NB4 (cell line): ENCODE measurements at regions not wholly inside any gene's neighbourhood (a gene's known extent, or its start where the extent isn't known, plus 50 kb on each side); places are given as distances from the start of the nearest gene placed in this dataset.

Experiments
- DNase-seq: peaks from one replicate; pipeline ENCODE4 v3.0.0; 2010; ENCODE audit warnings: low read depth
- H3K4me3 ChIP-seq: one replicate; pipeline ENCODE4 v1.5.1; 2011; ENCODE audit warnings: mild to moderate bottlenecking, low read depth, low read length, moderate library complexity
- CTCF ChIP-seq: IDR thresholded peaks from one replicate; pipeline ENCODE4 v1.5.1; 2012; ENCODE audit warnings: low read depth, low read length
- MAX ChIP-seq: IDR thresholded peaks from 2 replicates; pipeline ENCODE4 v1.6.1; 2011; ENCODE audit warnings: low read depth, low read length
- MYC ChIP-seq: IDR thresholded peaks from 2 replicates; pipeline ENCODE4 v1.6.1; 2011; ENCODE audit warnings: low read depth, low read length
- POLR2A ChIP-seq: IDR thresholded peaks from 2 replicates; pipeline ENCODE4 v1.6.1; 2011; ENCODE audit warnings: mild to moderate bottlenecking; ENCODE audit not compliant: insufficient read length; ENCODE audit errors: extremely low read depth

GRCh38 chr4:123581802-123582201, 185.2 kb downstream of the SPRY1 start:
- H3K4me3 ChIP-seq = no peak overlapping the region
- no peak for DNase-seq
- TF ChIP-seq CTCF (no peak), MAX (no peak), MYC (no peak), POLR2A (no peak)

GRCh38 chr4:123583043-123583442, 186.4 kb downstream of the SPRY1 start:
- no peak for DNase-seq
- no peak for TF ChIP-seq CTCF
- TF ChIP-seq MYC = no peak
- no peak for TF ChIP-seq MAX
- TF ChIP-seq POLR2A = no peak

GRCh38 chr4:123585111-123585510, 188.5 kb downstream of the SPRY1 start:
- no peak for DNase-seq
- TF ChIP-seq POLR2A (no peak), MYC (no peak), MAX (no peak), CTCF (no peak)
- H3K4me3 ChIP-seq = no peak overlapping the region

More at GRCh38 chr4:123583043-123583442, 186.4 kb downstream of the SPRY1 start:
- H3K4me3 ChIP-seq = no peak overlapping the region

- DNase-seq = peak; percentile 50
- TF ChIP-seq POLR2A = no peak
- TF ChIP-seq CTCF = no peak
- no peak for TF ChIP-seq MYC
- no peak for TF ChIP-seq MAX
- H3K4me3 ChIP-seq = peak overlapping the region; percentile 38
Measured at GRCh38 chr4:123587983-123588494, 191.4 kb downstream of the SPRY1 start.

- peak overlapping the region; percentile 38 for H3K4me3 ChIP-seq
- TF ChIP-seq MYC = no peak; the same call in 1 of the 2 replicates
- no peak for TF ChIP-seq CTCF
- TF ChIP-seq MAX = no peak
- no peak for TF ChIP-seq POLR2A
- DNase-seq = peak; percentile 85
Measured at GRCh38 chr4:123588631-123589241, 192.1 kb downstream of the SPRY1 start.
